Subcutaneous abdominal adipose tissue (tissue), 5 donors: ENCODE measurements at regions not wholly inside any gene's neighbourhood (a gene's known extent, or its start where the extent isn't known, plus 50 kb on each side); places are given as distances from the start of the nearest gene placed in this dataset.
"Not testable (repeated sequence)": the region's sequence is repeated elsewhere in the genome, so short reads cannot be mapped to it uniquely, and the experiment has no call there.

ENCODE experiments used
- H3K27ac ChIP-seq: one replicate; pipeline ENCODE4 v1.7.0; 2013; ENCODE audit warnings: low read depth, mild to moderate bottlenecking, inconsistent platforms, low read length, moderate library complexity
- H3K27me3 ChIP-seq, 5 donors: one replicate each; pipeline ENCODE4 v1.7.0; 2013; ENCODE audit warnings: low read length in 5 of 5, inconsistent platforms in 1 of 5; ENCODE audit not compliant: control insufficient read depth in 5 of 5, insufficient read depth in 4 of 5
- H3K36me3 ChIP-seq, 5 donors: one replicate each; pipeline ENCODE4 v1.7.0; 2013; ENCODE audit warnings: low read length in 5 of 5; ENCODE audit not compliant: control insufficient read depth in 5 of 5, insufficient read depth in 5 of 5
- H3K4me1 ChIP-seq, 5 donors: one replicate each; pipeline ENCODE4 v1.7.0; 2013; ENCODE audit warnings: low read length in 5 of 5, mild to moderate bottlenecking in 3 of 5, moderate library complexity in 1 of 5; ENCODE audit not compliant: control insufficient read depth in 5 of 5, insufficient read depth in 5 of 5
- H3K4me3 ChIP-seq, 5 donors: one replicate each; pipeline ENCODE4 v1.7.0; 2013; ENCODE audit warnings: low read length in 5 of 5, low read depth in 1 of 5
- H3K9ac ChIP-seq, 5 donors: one replicate each; pipeline ENCODE4 v1.7.0; 2013; ENCODE audit warnings: low read length in 5 of 5, mild to moderate bottlenecking in 4 of 5, moderate library complexity in 3 of 5
- H3K9me3 ChIP-seq, 5 donors: one replicate each; pipeline ENCODE4 v1.7.0; 2013; ENCODE audit warnings: low read length in 5 of 5; ENCODE audit not compliant: control insufficient read depth in 5 of 5
- donor health status: healthy.
- donor health status: healthy.
- donor health status: healthy.
- donor health status: healthy.
- donor health status: healthy.

GRCh38 chr10:130507461-130507860 lies 371.3 kb downstream of the GLRX3 start:
- Histone ChIP-seq H3K36me3 (no peaks in the 10 kb centered on the region), H3K4me1 (no peaks in the 10 kb centered on the region), H3K9ac (no peak overlapping the region), H3K9me3 (peaks cover 0 to 13% (median 5%) of the 10 kb centered on the region in 5 donors), H3K4me3 (no peak overlapping the region), H3K27ac (no peak overlapping the region), H3K27me3 (peaks cover 3 to 16% (median 12%) of the 10 kb centered on the region in 5 donors)

GRCh38 chr10:130509881-130510689 lies 373.9 kb downstream of the GLRX3 start:
- peaks cover 0 to 2% (median 1%) of the 10 kb centered on the region in 5 donors for H3K9me3 ChIP-seq
- H3K27me3 ChIP-seq, result peaks cover 3 to 27% (median 22%) of the 10 kb centered on the region in 5 donors
- H3K9ac ChIP-seq, result no peak overlapping the region
- no peak overlapping the region for H3K27ac ChIP-seq
- H3K4me1 ChIP-seq, result no peaks in the 10 kb centered on the region
- no peaks in the 10 kb centered on the region for H3K36me3 ChIP-seq
- no peak overlapping the region for H3K4me3 ChIP-seq

GRCh38 chr10:130510755-130511154 lies 374.6 kb downstream of the GLRX3 start:
- peaks cover 3 to 29% (median 22%) of the 10 kb centered on the region in 5 donors for H3K27me3 ChIP-seq
- no peak overlapping the region for H3K9ac ChIP-seq
- no peak overlapping the region for H3K27ac ChIP-seq
- no peaks in the 10 kb centered on the region for H3K36me3 ChIP-seq
- no peaks in the 10 kb centered on the region for H3K4me1 ChIP-seq
- peaks cover 0 to 2% (median 0%) of the 10 kb centered on the region in 5 donors for H3K9me3 ChIP-seq
- H3K4me3 ChIP-seq, result no peak overlapping the region

DNA sequence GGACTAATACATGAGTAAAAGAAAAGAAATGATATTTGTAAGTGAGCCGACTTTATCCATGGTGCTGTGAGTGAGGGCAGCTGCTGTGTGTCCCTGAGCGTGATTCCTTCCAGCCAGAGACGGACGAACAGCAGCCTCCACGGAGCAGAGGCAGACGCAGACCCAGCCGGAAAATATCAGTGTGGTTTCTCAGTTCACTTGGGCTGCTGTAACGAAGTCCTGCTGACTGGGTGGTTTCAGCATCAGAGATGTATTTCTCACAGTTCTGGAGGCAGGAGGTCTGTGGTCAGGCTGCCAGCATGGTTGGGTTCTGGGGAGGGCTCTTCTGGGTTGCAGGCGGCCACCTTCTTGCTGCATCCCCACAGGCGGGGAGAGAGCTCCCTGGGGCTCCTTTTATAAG lies 375.6 kb downstream of the GLRX3 start:
- Histone ChIP-seq H3K9me3 (peaks cover 0 to 2% (median 0%) of the 10 kb centered on the region in 5 donors), H3K27me3 (peaks cover 3 to 37% (median 24%) of the 10 kb centered on the region in 5 donors), H3K27ac (no peak overlapping the region), H3K4me1 (no peaks in the 10 kb centered on the region), H3K36me3 (no peaks in the 10 kb centered on the region), H3K4me3 (no peak overlapping the region), H3K9ac (no peak overlapping the region)

DNA sequence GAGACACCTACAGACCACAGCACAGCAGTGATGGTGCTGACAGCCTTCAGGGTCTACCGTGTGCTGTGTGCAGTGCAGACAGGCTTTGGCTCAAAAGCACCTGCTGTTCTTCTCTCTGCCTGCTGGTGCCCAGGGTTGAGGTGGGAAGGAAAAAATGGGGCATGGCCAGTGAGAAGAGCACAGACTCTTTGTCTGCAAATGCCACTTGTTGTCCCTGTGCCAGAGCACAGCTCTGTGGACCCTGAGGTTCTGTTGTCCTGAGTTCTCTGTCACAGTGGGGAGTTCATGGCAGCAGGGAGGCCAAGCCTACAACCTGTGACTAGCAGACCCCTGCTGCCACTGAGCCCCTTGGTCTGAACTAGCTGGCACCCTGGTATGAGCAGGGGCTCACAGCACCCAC lies 376.7 kb downstream of the GLRX3 start:
- no peak overlapping the region for H3K27ac ChIP-seq
- peaks cover 0 to 38% (median 24%) of the 10 kb centered on the region in 5 donors for H3K27me3 ChIP-seq
- H3K4me1 ChIP-seq, result no peaks in the 10 kb centered on the region
- no peak overlapping the region for H3K4me3 ChIP-seq
- peaks cover 0 to 2% (median 0%) of the 10 kb centered on the region in 5 donors for H3K9me3 ChIP-seq
- no peak overlapping the region for H3K9ac ChIP-seq
- no peaks in the 10 kb centered on the region for H3K36me3 ChIP-seq

- H3K9me3 ChIP-seq, result peaks cover 0 to 2% (median 0%) of the 10 kb centered on the region in 5 donors
- H3K4me1 ChIP-seq, result no peaks in the 10 kb centered on the region
- H3K27me3 ChIP-seq, result peaks cover 0 to 36% (median 24%) of the 10 kb centered on the region in 5 donors
- H3K9ac ChIP-seq, result no peak overlapping the region
- no peak overlapping the region for H3K27ac ChIP-seq
- no peaks in the 10 kb centered on the region for H3K36me3 ChIP-seq
- H3K4me3 ChIP-seq, result no peak overlapping the region
Observed at GRCh38 chr10:130513686-130514476, 377.7 kb downstream of the GLRX3 start.

GRCh38 chr10:130515670-130516069 lies 379.5 kb downstream of the GLRX3 start:
- H3K4me3 ChIP-seq, result no peak overlapping the region
- H3K27ac ChIP-seq, result no peak overlapping the region
- no peak overlapping the region for H3K9ac ChIP-seq
- no peaks in the 10 kb centered on the region for H3K4me1 ChIP-seq
- H3K27me3 ChIP-seq, result peaks cover 0 to 22% (median 18%) of the 10 kb centered on the region in 5 donors
- no peaks in the 10 kb centered on the region for H3K36me3 ChIP-seq
- peaks cover 0 to 4% (median 0%) of the 10 kb centered on the region in 5 donors for H3K9me3 ChIP-seq

GRCh38 chr10:130516141-130516735 lies 380.0 kb downstream of the GLRX3 start:
- Histone ChIP-seq H3K9ac (no peak overlapping the region), H3K4me1 (no peaks in the 10 kb centered on the region), H3K4me3 (no peak overlapping the region), H3K9me3 (peaks cover 0 to 4% (median 0%) of the 10 kb centered on the region in 5 donors), H3K36me3 (no peaks in the 10 kb centered on the region), H3K27me3 (peaks cover 0 to 22% (median 16%) of the 10 kb centered on the region in 5 donors), H3K27ac (no peak overlapping the region)

DNA sequence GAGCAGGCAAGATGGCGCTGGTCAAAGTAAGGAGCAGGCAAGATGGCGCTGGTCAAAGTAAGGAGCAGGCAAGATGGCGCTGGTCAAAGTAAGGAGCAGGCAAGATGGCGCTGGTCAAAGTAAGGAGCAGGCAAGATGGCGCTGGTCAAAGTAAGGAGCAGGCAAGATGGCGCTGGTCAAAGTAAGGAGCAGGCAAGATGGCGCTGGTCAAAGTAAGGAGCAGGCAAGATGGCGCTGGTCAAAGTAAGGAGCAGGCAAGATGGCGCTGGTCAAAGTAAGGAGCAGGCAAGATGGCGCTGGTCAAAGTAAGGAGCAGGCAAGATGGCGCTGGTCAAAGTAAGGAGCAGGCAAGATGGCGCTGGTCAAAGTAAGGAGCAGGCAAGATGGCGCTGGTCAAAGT lies 382.7 kb downstream of the GLRX3 start:
- H3K4me1 ChIP-seq, H3K9ac ChIP-seq, H3K9me3 ChIP-seq, H3K27ac ChIP-seq, H3K4me3 ChIP-seq, H3K36me3 ChIP-seq: not testable (repeated sequence)
- H3K27me3 ChIP-seq, result peaks cover 0 to 11% (median 3%) of the 10 kb centered on the region in 5 donors
